Anterior cingulate cortex (tissue), 58 donors: ENCODE measurements at regions not wholly inside any gene's neighbourhood (a gene's known extent, or its start where the extent isn't known, plus 50 kb on each side); places are given as distances from the start of the nearest gene placed in this dataset.
"Not testable (repeated sequence)": the region's sequence is repeated elsewhere in the genome, so short reads cannot be mapped to it uniquely, and the experiment has no call there.

Experiments used
- DNase-seq, 58 donors: peaks; one replicate each; lab custom pipeline; 2025; lab: John Stamatoyannopoulos, UW

DNA sequence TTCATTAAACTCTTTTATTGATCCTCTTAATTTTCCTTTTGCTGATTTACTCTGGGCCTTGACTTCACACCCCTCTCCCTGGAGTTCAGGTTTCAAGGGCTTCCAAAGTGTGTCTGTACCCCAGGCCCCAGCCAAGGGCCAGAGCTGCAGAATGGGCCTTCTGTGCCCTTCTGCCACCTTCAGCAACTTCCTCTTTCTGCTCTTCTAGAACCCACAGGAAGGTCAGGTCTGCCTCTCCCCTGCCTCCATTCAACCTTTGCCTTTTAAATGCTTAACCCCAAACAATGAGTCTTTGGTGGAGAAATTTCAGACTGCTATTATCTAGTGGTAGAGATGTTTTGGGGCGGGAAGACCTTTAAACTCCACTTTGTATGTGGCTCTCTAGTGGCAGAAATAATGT lies 63.1 kb downstream of the TSN start:
- DNase-seq = no peak

DNA sequence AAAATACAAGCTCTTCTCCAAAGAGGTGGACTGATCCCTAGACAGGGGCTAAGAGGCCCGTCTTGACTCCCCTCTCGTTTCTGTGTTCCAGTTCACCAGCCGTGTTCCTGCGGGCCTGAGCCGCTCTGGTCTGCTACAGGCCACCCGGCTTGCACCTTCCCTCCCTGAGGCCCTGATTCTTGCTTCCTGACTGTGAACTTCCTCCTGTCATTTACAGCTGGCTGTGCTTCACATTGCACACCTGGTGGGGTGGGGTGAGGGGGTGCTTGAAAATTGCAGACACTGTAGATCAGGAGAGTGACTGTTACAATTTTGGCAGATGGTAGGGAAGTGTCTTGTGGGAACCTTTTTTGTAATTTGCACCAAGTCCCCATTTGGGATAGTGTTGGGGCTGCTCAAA lies 64.4 kb downstream of the TSN start:
- no peak for DNase-seq

DNA sequence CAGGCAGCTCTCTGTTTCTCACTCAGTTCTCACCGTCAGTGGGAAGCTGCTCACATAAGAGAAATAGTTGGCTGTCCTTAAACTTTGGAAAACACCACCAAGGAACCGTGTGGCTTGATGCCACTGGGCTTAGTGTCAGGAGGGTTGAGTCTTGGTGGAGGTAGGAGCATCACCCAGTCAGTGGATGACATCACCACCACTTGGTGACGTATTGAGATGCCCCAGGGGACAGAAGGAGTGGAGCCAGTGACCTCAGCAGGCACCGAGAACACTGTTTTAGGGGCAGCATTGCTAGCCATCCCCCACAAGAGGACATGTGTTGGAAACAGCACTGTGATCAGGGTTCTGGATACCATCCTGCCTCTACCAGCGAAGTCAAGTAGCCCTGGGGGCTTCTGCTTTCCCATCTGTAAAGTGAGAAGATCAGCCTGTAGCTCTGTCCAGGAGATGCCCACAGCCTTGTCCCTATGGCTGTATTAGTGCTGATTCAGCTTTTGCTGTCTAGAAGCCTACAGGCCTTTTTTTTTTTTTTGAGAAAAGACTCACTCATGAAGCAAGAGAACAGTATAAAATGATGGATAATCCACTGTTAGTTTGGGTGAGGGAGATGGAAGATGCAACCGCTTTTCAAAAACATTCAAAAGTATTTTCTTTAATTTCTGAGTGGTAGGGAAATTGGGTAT lies 66.2 kb downstream of the TSN start:
- no peak for DNase-seq

DNA sequence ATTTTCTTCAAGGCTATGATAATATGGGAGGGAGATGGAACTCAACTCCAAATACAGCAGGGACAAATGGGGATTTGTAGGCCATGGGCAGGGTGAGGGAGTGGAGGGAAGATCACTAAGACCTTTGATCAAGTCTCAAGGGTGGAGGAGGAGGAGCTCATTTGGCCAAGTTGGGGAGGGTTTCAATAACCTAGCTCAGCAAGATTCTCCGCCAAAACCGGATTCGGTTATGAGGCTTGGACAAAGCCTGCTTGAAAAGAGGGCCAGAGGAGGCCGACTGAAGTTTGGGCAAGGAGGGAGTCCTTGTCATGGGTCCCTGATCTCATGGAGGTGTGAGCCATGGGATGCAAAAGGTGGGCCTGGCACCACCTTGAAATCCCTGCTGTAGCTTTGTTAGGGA lies 68.8 kb downstream of the TSN start:
- DNase-seq = no peak

DNA sequence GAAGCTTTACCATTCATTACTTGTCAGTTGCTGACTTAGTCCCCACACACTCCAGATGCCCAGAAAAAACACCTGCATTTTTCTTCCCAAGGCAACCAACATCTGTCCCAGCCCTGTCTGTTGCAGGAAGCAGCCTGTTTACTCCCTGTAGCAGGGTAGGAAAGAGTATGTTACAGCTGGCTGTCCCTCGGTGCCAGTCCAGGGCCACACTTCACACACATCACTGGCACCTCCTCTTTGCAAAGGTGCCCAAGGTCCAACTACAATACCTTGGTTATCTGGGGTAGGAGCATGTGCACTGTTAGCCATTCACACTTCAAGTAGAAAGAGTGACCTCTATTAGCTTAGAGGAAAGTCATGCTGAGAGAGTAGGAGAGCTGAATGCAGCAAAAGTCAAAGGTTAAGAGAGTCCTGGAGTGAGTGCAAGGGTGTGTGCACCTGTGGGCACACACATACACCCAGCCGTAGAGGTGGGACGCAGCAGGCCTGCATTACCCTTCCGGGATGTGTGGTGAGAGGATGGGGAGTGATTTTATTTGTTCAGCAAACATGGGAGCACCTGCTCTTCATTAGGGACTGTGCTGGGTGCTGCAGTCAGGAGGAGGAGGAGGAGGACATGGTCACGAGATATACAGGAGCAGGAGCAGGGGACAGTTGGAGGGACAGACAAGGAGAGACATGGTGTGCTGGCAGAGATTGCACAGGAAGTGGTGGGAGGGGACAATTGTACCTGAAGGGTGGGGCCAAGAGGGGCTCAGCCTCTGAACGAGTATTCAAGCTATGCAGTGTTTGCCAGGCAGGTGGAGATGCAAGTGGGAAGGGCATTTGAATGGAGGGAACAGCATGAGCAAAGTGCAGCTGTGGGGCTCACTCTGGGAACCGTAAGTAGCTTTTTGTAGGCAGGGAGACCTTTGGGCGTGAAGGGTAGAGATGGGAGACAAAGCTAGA lies 69.8 kb downstream of the TSN start:
- DNase-seq = no peak

DNA sequence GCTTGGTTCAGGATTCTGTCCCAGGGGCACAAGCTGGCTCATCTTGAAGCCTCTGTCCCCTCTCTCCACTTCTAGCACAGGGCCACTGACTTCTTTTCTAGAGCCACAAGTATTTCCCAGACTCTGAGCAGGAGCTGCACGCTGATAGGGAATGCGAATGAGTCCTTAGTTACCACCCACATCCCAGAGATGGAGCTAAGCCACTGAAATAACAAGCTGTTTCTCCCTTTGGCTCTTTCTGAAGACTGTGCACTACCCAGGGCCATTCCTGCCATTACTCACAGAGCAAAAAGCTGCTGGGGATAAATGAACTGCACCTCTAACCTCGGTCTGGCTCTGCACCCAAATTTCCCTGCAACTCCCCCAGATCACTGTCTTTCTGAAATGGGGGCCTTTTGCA lies 70.6 kb downstream of the TSN start:
- peak in 4 of 58 donors; percentile 3 to 48 (median 22) for DNase-seq

DNA sequence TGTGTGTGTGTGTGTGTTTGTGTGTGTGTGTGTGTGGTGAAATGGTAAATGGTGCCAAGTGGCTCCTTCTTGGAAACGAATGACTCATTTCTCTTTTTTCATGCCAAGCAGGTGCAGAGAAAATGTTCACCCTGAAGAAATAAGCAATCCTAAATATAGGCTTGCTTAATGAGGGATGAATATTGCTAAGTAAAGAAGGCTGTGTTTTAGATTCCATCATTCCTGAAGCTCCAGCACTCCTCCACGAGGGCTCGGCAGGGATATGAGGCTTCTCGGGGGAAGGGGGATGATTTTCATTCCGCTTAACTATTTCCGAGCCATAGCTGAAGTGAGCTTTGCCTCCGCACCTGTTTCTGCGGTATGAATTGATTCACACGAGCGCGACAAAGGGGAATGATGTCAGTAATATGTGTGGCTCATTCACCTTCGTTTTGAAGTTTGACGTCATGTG lies 72.9 kb downstream of the TSN start:
- DNase-seq = peak in 2 of 58 donors; percentile 21 to 41

DNA sequence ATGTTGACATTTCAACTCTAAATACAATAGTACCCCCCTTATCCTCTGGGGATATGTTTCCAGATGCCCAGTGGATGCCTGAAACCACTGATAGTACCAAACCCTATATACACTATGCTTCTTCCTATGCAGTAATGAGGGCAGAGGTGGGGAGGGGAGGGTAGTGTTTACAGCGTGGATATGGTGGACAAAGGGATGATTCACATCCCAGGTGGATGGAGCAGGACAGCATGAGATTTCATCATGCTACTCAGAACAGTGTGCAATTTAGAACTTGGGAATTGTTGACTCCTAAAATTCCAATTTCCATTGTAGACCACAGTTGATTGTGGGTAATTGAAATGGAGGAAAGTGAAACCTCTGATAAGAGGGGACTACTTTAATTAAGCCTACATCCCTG lies 75.4 kb downstream of the TSN start:
- DNase-seq = no peak

DNA sequence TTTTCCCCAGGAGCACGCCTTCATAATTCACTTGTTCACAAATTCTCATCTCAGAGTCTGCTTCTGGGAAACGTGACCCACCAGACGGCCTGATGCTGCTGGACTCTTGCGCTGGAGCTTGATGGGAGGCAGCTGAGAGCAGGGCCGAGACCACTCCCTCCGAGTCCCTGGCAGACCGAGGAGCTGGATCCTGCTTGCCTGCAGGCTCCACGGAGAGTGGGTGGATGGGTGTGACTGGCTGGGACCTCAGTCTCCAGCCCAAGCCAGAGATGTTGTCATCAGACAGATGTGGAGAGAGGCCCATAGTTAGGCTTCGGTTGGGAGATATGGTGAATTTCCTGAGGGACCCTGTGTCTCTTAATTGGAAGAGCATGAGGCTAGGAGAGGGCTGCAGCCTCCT lies 76.4 kb downstream of the TSN start:
- no peak for DNase-seq

DNA sequence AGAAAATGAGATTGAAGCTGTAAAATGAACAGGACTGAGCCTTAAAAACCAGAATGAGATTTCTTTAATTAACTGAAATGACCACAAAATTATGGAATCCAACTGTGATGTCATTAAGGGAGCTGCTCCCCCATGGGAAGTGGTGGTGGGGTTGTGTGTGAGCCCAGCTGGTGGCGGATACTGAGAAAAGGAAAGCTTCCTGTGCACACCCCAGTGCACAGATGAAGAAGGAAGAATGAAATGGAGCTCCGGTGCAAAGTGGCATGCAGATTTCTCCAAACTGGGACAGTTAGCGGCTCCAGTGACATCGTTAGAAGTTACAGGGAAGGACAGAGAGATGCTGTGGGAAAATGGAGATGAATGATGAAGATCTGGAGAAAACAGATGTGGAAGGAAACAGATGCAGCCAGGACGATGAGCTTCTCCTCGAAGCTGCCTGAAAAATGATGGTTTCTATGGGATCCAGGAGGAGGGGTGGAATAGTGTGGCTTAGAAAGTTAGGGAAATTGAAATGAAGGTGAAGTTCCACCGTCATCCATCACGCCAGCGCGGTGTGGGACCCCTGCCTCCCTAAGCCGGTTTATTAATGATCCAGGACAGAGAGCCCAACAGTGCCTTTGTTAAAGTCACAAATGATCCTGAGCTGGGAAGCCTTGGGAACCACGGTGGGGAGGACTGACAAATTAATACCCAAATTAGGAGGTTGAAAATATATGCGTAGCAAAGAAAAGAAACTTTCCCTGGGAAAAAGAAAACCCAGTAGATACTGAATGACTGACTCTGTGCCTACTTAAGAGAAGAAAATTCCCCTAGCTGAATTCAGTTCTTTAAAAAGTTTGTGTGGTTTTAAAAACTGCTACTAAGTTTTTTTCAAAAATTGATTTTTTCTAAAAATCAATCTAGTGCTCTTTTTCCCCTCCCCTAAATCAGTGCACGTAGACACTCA lies 77.2 kb downstream of the TSN start:
- DNase-seq = no peak

DNA sequence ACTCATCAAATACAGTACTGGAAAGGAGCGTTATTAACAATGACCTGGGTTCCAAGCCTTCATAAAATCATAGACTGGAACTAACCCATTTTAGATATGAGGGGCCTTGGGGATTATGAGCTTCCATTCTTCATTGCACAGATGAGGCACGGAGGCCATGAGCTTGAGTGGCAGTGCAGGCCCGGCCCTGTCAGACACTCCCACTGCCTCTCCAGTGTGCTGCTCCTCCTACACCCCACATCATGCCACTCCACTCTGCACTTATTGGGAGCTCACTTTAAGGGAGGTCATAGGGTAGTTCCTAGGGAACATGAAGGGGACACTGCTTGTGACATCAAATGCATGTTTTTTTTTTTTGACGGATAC lies 77.9 kb downstream of the TSN start:
- DNase-seq = no peak

DNA sequence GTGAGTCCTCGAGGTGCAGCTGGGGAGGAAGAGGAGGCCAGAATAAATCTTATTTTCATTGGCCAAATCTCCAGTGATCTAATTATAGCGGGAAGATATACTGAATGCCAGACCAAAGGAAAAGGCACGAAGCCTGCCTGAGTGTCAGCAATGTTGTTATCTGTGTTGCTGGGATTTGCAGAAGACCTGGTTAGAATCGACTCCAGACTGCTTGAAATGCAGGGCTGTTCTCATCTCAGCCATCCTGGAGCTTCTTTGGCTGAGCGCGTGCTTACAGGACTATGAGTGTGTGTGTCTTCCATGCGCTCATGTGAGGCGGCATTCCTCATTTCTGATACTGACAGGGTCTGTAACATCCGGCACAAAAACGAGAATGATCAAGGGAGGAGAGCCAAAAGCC lies 81.2 kb downstream of the TSN start:
- no peak for DNase-seq

DNA sequence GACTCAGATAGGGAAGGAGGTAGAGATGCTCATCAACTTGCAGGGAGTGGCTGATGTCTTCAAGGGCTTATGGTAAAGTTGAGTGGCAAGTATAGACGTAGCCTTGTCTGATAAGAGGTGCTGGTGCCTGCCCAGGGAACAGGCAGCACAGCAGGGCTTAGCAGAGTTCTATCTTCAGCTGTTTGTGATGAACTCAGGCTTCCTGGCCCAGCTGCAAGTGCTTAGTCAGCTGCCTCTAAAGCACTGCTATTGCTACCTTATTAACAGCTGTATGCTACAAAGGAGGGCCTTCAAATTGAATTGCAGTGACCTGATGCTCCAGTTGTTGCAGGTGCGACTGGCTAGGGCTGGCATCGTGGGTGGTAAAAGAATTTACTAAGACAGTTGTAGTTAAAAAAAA lies 82.1 kb downstream of the TSN start:
- no peak for DNase-seq

DNA sequence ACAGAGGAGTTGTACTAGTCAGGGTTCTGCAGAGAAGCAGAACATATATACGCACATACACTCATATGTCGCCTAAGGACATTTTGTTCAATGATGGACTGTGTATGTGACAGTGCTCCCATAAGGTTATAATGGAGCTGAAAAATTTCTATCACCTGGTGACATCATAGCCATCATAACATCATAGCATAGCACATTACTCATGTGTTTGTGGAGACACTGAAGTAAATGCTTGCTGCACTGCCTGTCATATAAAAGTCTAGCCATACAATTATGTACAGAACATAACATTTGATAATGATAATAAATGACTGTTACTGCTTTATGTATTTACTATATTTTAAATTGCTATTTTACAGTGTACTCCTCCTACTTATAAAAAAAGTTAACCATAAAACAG lies 83.1 kb downstream of the TSN start:
- DNase-seq = no peak

DNA sequence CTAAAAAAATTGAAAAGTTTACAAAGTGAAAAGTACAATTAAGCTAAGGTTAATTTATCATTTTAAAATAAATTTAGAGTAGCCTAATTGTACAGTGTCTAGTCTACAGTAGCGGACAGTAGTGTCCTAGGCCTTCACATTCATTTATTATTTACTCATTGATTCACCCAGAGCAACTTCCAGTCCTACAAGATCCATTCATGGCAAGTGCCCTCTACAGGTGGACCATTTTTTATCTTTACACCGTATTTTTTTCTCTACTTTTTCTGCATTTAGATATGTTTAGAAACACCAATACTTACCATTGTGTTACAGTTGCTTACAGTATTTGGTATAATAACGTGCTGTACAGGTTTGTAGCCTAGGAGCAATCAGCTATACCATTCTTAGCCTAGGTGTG lies 84.1 kb downstream of the TSN start:
- DNase-seq = no peak

DNA sequence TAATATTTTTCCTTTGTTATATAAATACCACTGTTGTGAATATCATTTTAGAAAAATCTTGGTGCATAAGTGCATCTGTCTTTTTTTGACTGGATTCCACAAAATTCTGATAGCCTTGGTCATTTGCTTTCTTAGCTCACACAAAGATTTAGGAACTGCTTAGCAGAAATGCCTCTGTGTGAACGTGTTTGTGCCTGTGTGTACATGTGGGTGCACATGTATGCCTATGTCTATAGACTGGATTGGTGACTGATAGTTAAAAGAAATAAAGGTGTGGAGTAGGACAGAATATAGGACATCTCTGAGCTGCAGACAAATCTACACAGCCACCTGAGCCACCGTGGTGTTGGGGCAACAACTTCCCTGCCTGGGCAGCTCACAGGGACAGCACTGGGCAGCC lies 93.8 kb downstream of the TSN start:
- no peak for DNase-seq

DNA sequence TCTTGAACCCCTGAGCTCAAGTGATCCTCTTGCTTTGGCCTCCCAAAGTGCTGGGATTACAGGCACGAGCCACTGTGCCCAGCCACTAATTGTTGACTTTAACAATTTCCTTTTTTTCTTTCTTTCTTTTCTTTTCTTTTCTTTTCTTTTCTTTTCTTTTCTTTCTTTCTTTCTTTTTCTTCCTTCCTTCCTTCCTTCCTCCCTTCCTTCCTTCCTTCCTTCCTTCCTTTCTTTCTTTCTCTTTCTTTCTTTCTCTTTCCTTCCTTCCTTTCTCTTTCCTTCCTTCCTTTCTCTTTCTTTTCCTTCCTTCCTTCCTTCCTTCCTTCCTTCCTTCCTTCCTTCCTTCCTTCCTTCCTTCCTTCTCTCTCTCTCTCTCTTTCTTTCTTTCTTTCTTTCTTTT lies 97.7 kb downstream of the TSN start:
- not testable (repeated sequence) for DNase-seq

DNA sequence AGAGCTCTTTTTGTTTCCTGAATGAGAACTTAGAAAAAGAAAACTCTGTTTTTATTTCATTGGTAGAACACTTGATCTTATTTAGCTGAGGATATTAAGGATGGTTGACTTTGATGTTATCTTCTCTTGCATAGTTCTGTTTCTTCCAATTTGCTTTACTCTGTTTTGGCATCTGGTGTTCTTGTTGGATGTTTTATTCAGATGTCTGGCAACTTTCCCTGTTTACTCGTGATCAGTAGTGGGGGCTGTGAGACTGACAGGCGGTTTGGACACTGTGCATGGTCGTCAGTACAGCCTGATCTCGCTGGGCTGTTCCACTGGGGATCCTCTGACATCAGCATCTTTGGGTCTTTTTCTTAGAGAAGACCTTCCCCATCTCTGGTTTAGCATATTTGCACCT lies 100.1 kb downstream of the TSN start:
- DNase-seq = no peak

DNA sequence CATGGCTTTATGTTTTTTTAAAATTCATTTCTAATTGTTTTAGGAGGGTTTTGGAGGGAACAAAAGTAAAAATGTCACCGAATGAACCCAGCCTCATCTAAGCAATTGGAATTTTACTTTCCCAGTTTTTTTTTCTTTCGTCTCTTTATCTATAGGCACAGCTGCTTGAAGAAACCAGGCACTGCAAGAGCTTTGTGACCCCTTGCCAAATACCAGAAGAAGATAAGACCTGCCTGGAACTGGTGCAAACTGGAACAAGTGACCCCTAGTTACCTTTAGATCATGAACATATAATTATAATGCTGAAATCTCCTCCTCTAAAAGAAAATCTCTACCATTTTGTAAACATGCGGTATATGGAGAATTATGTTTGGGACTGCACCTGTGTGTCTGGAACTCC lies 100.9 kb downstream of the TSN start:
- DNase-seq = no peak

DNA sequence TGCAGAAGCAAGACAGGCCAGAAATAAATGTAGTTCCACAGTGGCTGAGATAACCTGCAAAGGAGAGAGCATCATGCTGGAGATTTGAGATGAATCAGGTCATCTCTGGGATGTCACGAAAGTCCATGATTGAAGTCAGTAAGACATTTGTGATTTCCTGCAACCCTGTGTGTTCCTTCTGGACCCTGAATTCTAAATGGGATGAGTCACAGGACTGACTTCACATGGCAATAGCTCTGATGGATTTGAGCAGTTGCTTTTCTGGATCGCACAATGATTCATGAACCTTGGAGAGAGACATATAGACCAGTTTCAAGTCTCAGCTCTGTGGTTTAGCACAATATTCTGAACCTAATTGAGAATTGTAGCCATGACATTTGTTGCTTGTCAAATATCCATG lies 102.9 kb downstream of the TSN start:
- no peak for DNase-seq

DNA sequence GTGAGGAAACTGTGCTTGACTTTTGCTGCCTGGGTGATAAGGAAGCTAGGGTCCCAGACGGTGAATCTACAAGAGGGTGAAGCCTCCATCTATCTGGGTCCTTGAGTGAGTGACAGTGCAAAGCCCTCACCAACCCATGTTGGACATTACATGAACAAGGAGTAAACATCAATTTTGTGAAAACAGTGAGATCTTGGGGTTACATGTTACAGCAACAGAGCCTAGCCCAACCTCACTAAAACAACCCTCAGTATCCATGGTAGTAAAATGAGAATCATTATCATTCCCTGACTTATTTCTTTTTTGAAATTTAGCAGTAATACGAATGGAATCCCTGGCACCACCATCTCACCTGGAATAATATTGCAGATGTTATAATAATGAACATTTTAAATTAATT lies 103.4 kb downstream of the TSN start:
- DNase-seq = no peak
